Smooth muscle cell (in vitro differentiated cells): ENCODE measurements at regions not wholly inside any gene's neighbourhood (a gene's known extent, or its start where the extent isn't known, plus 50 kb on each side); places are given as distances from the start of the nearest gene placed in this dataset.

ENCODE experiments used
- DNase-seq: peaks from one replicate; lab custom pipeline; 2025; ENCODE audit not compliant: unreplicated experiment; lab: John Stamatoyannopoulos, UW
- H2AFZ ChIP-seq: fragments of 200-600 bp; sonication (generic); 2 replicates; pipeline ENCODE4 v1.6.0; 2016; ENCODE audit warnings: antibody characterized with exemption, low read depth, mild to moderate bottlenecking
- H3F3A ChIP-seq: fragments of 200-600 bp; sonication (generic); 2 replicates; pipeline ENCODE4 v1.6.0; 2017; ENCODE audit warnings: antibody characterized with exemption, low read depth
- H3K27ac ChIP-seq: fragments of 200-600 bp; sonication (generic); 2 replicates; pipeline ENCODE4 v1.5.1; 2016; ENCODE audit warnings: low read depth, mild to moderate bottlenecking
- H3K27me3 ChIP-seq: fragments of 200-600 bp; sonication (generic); 2 replicates; pipeline ENCODE4 v1.6.1; 2016; ENCODE audit warnings: low read depth, mild to moderate bottlenecking
- H3K36me3 ChIP-seq: fragments of 200-600 bp; sonication (generic); 2 replicates; pipeline ENCODE4 v1.5.1; 2016; ENCODE audit warnings: low read depth
- H3K4me1 ChIP-seq: fragments of 200-600 bp; sonication (generic); 2 replicates; pipeline ENCODE4 v1.5.1; 2016; ENCODE audit warnings: low read depth
- H3K4me2 ChIP-seq: fragments of 200-600 bp; sonication (generic); 2 replicates; pipeline ENCODE4 v1.6.0; 2016; ENCODE audit warnings: mild to moderate bottlenecking
- H3K4me3 ChIP-seq: fragments of 200-600 bp; sonication (generic); 2 replicates; pipeline ENCODE4 v1.5.1; 2016; ENCODE audit warnings: mild to moderate bottlenecking
- H3K79me2 ChIP-seq: fragments of 200-600 bp; sonication (generic); 2 replicates; pipeline ENCODE4 v1.6.0; 2016; ENCODE audit warnings: low read depth, mild to moderate bottlenecking
- H3K9ac ChIP-seq: fragments of 200-600 bp; sonication (generic); 2 replicates; pipeline ENCODE4 v1.6.0; 2016; ENCODE audit warnings: low read depth
- H3K9me3 ChIP-seq: fragments of 200-600 bp; sonication (generic); replicated peaks from 2 replicates; pipeline ENCODE4 v1.5.1; 2016; ENCODE audit warnings: low read depth
- H4K20me1 ChIP-seq: fragments of 200-600 bp; sonication (generic); 2 replicates; pipeline ENCODE4 v1.6.0; 2016; ENCODE audit warnings: low read depth
- CTCF ChIP-seq: fragments of 200-600 bp; sonication (generic); IDR thresholded peaks from 2 replicates; pipeline ENCODE4 v1.5.1; 2017; ENCODE audit warnings: borderline replicate concordance, mild to moderate bottlenecking, antibody characterized with exemption; ENCODE audit not compliant: insufficient read depth, poor library complexity, severe bottlenecking
- WGBS: methylation state at CpG from one replicate; pipeline ENCODE4 v1.1.7; 2016; ENCODE audit warnings: low lambda C conversion rate; 5-methylcytosine and 5-hydroxymethylcytosine counted together

- no peak for TF ChIP-seq CTCF
- H3K9ac ChIP-seq, result no peak overlapping the region
- no peaks in the 10 kb centered on the region for H3K27me3 ChIP-seq
- no peaks in the 10 kb centered on the region for H3K36me3 ChIP-seq
- DNase-seq, result no peak
- no peak overlapping the region for H2AFZ ChIP-seq
- H3F3A ChIP-seq, result peaks cover 6% of the 10 kb centered on the region
- no peak overlapping the region for H3K27ac ChIP-seq
- no peaks in the 10 kb centered on the region for H3K9me3 ChIP-seq
- H4K20me1 ChIP-seq, result no peaks in the 10 kb centered on the region
- no peak overlapping the region for H3K4me3 ChIP-seq
- H3K79me2 ChIP-seq, result no peaks in the 10 kb centered on the region
- no peak overlapping the region for H3K4me2 ChIP-seq
- WGBS, result 58% methylated on average over 3 of the region's 3 CpGs
- H3K4me1 ChIP-seq, result peaks cover 4% of the 10 kb centered on the region
These were observed 189.0 kb downstream of the PTH2R start for GRCh38 chr2:208595386-208596275.

- DNase-seq, result no peak
- Histone ChIP-seq H4K20me1 (no peaks in the 10 kb centered on the region), H3K9ac (no peak overlapping the region), H3F3A (no peaks in the 10 kb centered on the region), H3K4me1 (no peaks in the 10 kb centered on the region), H3K27me3 (no peaks in the 10 kb centered on the region), H3K9me3 (no peaks in the 10 kb centered on the region), H3K4me3 (no peak overlapping the region), H3K36me3 (no peaks in the 10 kb centered on the region), H3K27ac (no peak overlapping the region), H3K79me2 (no peaks in the 10 kb centered on the region), H3K4me2 (no peak overlapping the region), H2AFZ (no peak overlapping the region)
- no peak for TF ChIP-seq CTCF
- 90% methylated on average over 4 of the region's 4 CpGs for WGBS
These were observed 201.1 kb downstream of the PTH2R start for GRCh38 chr2:208607694-208608093.

GRCh38 chr2:208608122-208608835 lies 201.7 kb downstream of the PTH2R start:
- DNase-seq, result no peak
- Histone ChIP-seq H3K9ac (no peak overlapping the region), H3K4me2 (no peak overlapping the region), H3K79me2 (no peaks in the 10 kb centered on the region), H2AFZ (no peak overlapping the region), H3K27me3 (no peaks in the 10 kb centered on the region), H3K36me3 (no peaks in the 10 kb centered on the region), H3K27ac (no peak overlapping the region), H4K20me1 (no peaks in the 10 kb centered on the region), H3K4me3 (no peak overlapping the region), H3F3A (no peaks in the 10 kb centered on the region), H3K9me3 (no peaks in the 10 kb centered on the region), H3K4me1 (no peaks in the 10 kb centered on the region)
- TF ChIP-seq CTCF, result no peak
- WGBS, result 93% methylated on average over 1 of the region's 1 CpG
